Body of pancreas (tissue), 4 donors: ENCODE measurements at regions not wholly inside any gene's neighbourhood (a gene's known extent, or its start where the extent isn't known, plus 50 kb on each side); places are given as distances from the start of the nearest gene placed in this dataset.

Experiments
- CTCF ChIP-seq, 7 experiments: fragments of 450-650 bp in 4 of 7; fragments of 200-600 bp in 3 of 7; sonication (generic) in 3 of 7; IDR thresholded peaks; one replicate each; pipeline ENCODE4 v1.5.1; 2016 to 2019; ENCODE audit warnings: antibody characterized with exemption in 7 of 7
- POLR2A ChIP-seq, 3 donors: fragments of 450-650 bp; IDR thresholded peaks; one replicate each; pipeline ENCODE4 v1.6.1; 2016; ENCODE audit warnings: antibody characterized with exemption in 3 of 3, mild to moderate bottlenecking in 2 of 3

GRCh38 chr16:49100366-49100765, 181.3 kb downstream of the CBLN1 start:
- TF ChIP-seq CTCF (IDR thresholded peaks at IDR 0.05) (no peak), POLR2A (IDR thresholded peaks at IDR 0.05) (no peak)
